Neural cell (in vitro differentiated cells): ENCODE measurements at regions not wholly inside any gene's neighbourhood (a gene's known extent, or its start where the extent isn't known, plus 50 kb on each side); places are given as distances from the start of the nearest gene placed in this dataset.

Experiments used
- POLR2AphosphoS5 ChIP-seq: IDR thresholded peaks from 2 replicates; pipeline ENCODE4 v1.6.1; 2012
- REST ChIP-seq: IDR thresholded peaks from 2 replicates; pipeline ENCODE4 v1.6.1; 2012; ENCODE audit warnings: borderline replicate concordance
- TAF1 ChIP-seq: IDR thresholded peaks from 2 replicates; pipeline ENCODE4 v1.6.1; 2012; ENCODE audit warnings: low read depth
- TF ChIP-seq, protein P1 (sequence below): fragments of 450-650 bp; IDR thresholded peaks from 2 replicates; pipeline ENCODE4 v1.5.1; 2014; ENCODE audit warnings: antibody characterized with exemption, mild to moderate bottlenecking, moderate library complexity; ENCODE audit not compliant: poor library complexity, severe bottlenecking

GRCh38 chr9:26034786-26035185 is 356.5 kb upstream of the TUSC1 start:
- TF ChIP-seq, protein P1, sequence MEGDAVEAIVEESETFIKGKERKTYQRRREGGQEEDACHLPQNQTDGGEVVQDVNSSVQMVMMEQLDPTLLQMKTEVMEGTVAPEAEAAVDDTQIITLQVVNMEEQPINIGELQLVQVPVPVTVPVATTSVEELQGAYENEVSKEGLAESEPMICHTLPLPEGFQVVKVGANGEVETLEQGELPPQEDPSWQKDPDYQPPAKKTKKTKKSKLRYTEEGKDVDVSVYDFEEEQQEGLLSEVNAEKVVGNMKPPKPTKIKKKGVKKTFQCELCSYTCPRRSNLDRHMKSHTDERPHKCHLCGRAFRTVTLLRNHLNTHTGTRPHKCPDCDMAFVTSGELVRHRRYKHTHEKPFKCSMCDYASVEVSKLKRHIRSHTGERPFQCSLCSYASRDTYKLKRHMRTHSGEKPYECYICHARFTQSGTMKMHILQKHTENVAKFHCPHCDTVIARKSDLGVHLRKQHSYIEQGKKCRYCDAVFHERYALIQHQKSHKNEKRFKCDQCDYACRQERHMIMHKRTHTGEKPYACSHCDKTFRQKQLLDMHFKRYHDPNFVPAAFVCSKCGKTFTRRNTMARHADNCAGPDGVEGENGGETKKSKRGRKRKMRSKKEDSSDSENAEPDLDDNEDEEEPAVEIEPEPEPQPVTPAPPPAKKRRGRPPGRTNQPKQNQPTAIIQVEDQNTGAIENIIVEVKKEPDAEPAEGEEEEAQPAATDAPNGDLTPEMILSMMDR: no peak
- TF ChIP-seq TAF1 (no peak), POLR2AphosphoS5 (no peak), REST (no peak)
